ENCODE measurements at regions not wholly inside any gene's neighbourhood (a gene's known extent, or its start where the extent isn't known, plus 50 kb on each side); places are given as distances from the start of the nearest gene placed in this dataset.

- TF ChIP-seq GRHL2 (CRISPR knock-in tag; IDR thresholded peaks at IDR 0.05; ENCODE audit: insufficient replicate concordance, severe bottlenecking) (no peak), PRDM15 (CRISPR knock-in tag; IDR thresholded peaks at IDR 0.05) (no peak), CREB1 (CRISPR knock-in tag; IDR thresholded peaks at IDR 0.05) (no peak), TEAD4 (CRISPR knock-in tag; IDR thresholded peaks at IDR 0.05) (no peak), SP1 (CRISPR knock-in tag; conservative IDR thresholded peaks at IDR 0.05) (no peak), ZMAT4 (CRISPR knock-in tag; IDR thresholded peaks at IDR 0.05) (no peak), NR2C2 (CRISPR knock-in tag; IDR thresholded peaks at IDR 0.05) (no peak)
- TF ChIP-seq, protein P1, sequence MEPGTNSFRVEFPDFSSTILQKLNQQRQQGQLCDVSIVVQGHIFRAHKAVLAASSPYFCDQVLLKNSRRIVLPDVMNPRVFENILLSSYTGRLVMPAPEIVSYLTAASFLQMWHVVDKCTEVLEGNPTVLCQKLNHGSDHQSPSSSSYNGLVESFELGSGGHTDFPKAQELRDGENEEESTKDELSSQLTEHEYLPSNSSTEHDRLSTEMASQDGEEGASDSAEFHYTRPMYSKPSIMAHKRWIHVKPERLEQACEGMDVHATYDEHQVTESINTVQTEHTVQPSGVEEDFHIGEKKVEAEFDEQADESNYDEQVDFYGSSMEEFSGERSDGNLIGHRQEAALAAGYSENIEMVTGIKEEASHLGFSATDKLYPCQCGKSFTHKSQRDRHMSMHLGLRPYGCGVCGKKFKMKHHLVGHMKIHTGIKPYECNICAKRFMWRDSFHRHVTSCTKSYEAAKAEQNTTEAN (CRISPR knock-in tag; IDR thresholded peaks at IDR 0.05) = no peak
- TF ChIP-seq, protein P2, sequence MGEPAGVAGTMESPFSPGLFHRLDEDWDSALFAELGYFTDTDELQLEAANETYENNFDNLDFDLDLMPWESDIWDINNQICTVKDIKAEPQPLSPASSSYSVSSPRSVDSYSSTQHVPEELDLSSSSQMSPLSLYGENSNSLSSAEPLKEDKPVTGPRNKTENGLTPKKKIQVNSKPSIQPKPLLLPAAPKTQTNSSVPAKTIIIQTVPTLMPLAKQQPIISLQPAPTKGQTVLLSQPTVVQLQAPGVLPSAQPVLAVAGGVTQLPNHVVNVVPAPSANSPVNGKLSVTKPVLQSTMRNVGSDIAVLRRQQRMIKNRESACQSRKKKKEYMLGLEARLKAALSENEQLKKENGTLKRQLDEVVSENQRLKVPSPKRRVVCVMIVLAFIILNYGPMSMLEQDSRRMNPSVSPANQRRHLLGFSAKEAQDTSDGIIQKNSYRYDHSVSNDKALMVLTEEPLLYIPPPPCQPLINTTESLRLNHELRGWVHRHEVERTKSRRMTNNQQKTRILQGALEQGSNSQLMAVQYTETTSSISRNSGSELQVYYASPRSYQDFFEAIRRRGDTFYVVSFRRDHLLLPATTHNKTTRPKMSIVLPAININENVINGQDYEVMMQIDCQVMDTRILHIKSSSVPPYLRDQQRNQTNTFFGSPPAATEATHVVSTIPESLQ (CRISPR knock-in tag; IDR thresholded peaks at IDR 0.05) = no peak
- TF ChIP-seq, protein P3, sequence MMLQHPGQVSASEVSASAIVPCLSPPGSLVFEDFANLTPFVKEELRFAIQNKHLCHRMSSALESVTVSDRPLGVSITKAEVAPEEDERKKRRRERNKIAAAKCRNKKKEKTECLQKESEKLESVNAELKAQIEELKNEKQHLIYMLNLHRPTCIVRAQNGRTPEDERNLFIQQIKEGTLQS (CRISPR knock-in tag; conservative IDR thresholded peaks at IDR 0.05) = no peak
These were observed 164.3 kb downstream of the RPIA start (continued) for GRCh38 chr2:88855620-88856408.

GRCh38 chr2:88856409-88857135 lies 165.1 kb downstream of the RPIA start:
- H3K36me3 Mint-ChIP-seq = no peaks in the 10 kb centered on the region; the same call in 1 of the 2 replicates
- peaks cover 11% of the 10 kb centered on the region for H3K9me3 Mint-ChIP-seq
- no peak for DNase-seq (ENCODE audit: low spot score)
- TF ChIP-seq, protein P4, sequence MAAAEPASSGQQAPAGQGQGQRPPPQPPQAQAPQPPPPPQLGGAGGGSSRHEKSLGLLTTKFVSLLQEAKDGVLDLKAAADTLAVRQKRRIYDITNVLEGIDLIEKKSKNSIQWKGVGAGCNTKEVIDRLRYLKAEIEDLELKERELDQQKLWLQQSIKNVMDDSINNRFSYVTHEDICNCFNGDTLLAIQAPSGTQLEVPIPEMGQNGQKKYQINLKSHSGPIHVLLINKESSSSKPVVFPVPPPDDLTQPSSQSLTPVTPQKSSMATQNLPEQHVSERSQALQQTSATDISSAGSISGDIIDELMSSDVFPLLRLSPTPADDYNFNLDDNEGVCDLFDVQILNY (CRISPR knock-in tag; IDR thresholded peaks at IDR 0.05) = no peak
- TF ChIP-seq SMAD4 (CRISPR knock-in tag; IDR thresholded peaks at IDR 0.05) (no peak), CBFB (CRISPR knock-in tag; IDR thresholded peaks at IDR 0.05; ENCODE audit: low read depth) (no peak), TP53 (CRISPR knock-in tag; IDR thresholded peaks at IDR 0.05) (no peak), GRHL2 (CRISPR knock-in tag; IDR thresholded peaks at IDR 0.05; ENCODE audit: insufficient replicate concordance, severe bottlenecking) (no peak), ZNF219 (CRISPR knock-in tag; IDR thresholded peaks at IDR 0.05; ENCODE audit: borderline replicate concordance) (no peak)
- TF ChIP-seq, protein P5, sequence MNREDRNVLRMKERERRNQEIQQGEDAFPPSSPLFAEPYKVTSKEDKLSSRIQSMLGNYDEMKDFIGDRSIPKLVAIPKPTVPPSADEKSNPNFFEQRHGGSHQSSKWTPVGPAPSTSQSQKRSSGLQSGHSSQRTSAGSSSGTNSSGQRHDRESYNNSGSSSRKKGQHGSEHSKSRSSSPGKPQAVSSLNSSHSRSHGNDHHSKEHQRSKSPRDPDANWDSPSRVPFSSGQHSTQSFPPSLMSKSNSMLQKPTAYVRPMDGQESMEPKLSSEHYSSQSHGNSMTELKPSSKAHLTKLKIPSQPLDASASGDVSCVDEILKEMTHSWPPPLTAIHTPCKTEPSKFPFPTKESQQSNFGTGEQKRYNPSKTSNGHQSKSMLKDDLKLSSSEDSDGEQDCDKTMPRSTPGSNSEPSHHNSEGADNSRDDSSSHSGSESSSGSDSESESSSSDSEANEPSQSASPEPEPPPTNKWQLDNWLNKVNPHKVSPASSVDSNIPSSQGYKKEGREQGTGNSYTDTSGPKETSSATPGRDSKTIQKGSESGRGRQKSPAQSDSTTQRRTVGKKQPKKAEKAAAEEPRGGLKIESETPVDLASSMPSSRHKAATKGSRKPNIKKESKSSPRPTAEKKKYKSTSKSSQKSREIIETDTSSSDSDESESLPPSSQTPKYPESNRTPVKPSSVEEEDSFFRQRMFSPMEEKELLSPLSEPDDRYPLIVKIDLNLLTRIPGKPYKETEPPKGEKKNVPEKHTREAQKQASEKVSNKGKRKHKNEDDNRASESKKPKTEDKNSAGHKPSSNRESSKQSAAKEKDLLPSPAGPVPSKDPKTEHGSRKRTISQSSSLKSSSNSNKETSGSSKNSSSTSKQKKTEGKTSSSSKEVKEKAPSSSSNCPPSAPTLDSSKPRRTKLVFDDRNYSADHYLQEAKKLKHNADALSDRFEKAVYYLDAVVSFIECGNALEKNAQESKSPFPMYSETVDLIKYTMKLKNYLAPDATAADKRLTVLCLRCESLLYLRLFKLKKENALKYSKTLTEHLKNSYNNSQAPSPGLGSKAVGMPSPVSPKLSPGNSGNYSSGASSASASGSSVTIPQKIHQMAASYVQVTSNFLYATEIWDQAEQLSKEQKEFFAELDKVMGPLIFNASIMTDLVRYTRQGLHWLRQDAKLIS (CRISPR knock-in tag; IDR thresholded peaks at IDR 0.05; ENCODE audit: borderline replicate concordance) = no peak
- H3K27ac Mint-ChIP-seq = peak overlapping the region; percentile 33; the same call in 1 of the 2 replicates
- peaks cover 35% of the 10 kb centered on the region for H3K4me1 Mint-ChIP-seq
- ChIA-PET POLR2A (no interaction called here), CTCF (interaction anchor here (1.2 to 3.6 kb wide), 3 partner anchors 24 to 25 kb away, joined by 4 to 25 read pairs (median 7); no protein-coding TSS in a partner anchor)
- no peak for ATAC-seq
- H3K4me3 Mint-ChIP-seq = no peak overlapping the region; the same call in 1 of the 2 replicates
- no peaks in the 10 kb centered on the region; the same call in 1 of the 2 replicates for H3K27me3 Mint-ChIP-seq (ENCODE audit: low read depth)
